GM12878 (cell line): ENCODE measurements at regions not wholly inside any gene's neighbourhood (a gene's known extent, or its start where the extent isn't known, plus 50 kb on each side); places are given as distances from the start of the nearest gene placed in this dataset.

Source experiments
- CEBPB ChIP-seq, 2 experiments: fragments of 150-350 bp in 1 of 2; IDR thresholded peaks; 2 replicates each; pipeline ENCODE4 v1.6.1; 2012 to 2014; ENCODE audit warnings: low read depth in 2 of 2, low read length in 2 of 2, borderline replicate concordance in 1 of 2, inconsistent platforms in 1 of 2
- EZH2 ChIP-seq: IDR thresholded peaks from 2 replicates; pipeline ENCODE4 v1.6.1; 2012; ENCODE audit warnings: low read depth, mild to moderate bottlenecking, control low read depth, inconsistent platforms, low read length, borderline replicate concordance; ENCODE audit not compliant: control insufficient read depth
- HDAC6 ChIP-seq: fragments of 200-600 bp; sonication (generic); IDR thresholded peaks from one replicate; pipeline ENCODE4 v1.8.0; 2017; ENCODE audit warnings: antibody characterized with exemption; ENCODE audit not compliant: unreplicated experiment
- IRF4 ChIP-seq: IDR thresholded peaks from 2 replicates; pipeline ENCODE4 v1.6.1; 2011; ENCODE audit warnings: low read depth, low read length
- MYC ChIP-seq: IDR thresholded peaks from 2 replicates; pipeline ENCODE4 v1.6.1; 2011; ENCODE audit warnings: mild to moderate bottlenecking, low read length, moderate library complexity, inconsistent platforms; ENCODE audit not compliant: insufficient read depth, insufficient replicate concordance, insufficient read length, severe bottlenecking
- POLR2A ChIP-seq: IDR thresholded peaks from 2 replicates; pipeline ENCODE4 v1.6.1; 2011; ENCODE audit warnings: low read depth, mild to moderate bottlenecking, low read length
- RCOR1 ChIP-seq: conservative IDR thresholded peaks from 2 replicates; pipeline ENCODE4 v1.6.1; 2012; ENCODE audit warnings: low read depth, low read length, improper control_type of control experiment
- SMC3 ChIP-seq: IDR thresholded peaks from 2 replicates; pipeline ENCODE4 v1.6.1; 2011; ENCODE audit warnings: low read length, improper control_type of control experiment, borderline replicate concordance
- SRF ChIP-seq, 2 experiments: IDR thresholded peaks; 2 replicates each; pipeline ENCODE4 v1.6.1; 2011; ENCODE audit warnings: low read depth in 2 of 2, low read length in 2 of 2, mild to moderate bottlenecking in 1 of 2, moderate library complexity in 1 of 2
- TF ChIP-seq, protein P1 (sequence below), 3 experiments: IDR thresholded peaks in 2 of 3; conservative IDR thresholded peaks in 1 of 3; 2 replicates each; pipeline ENCODE4 v1.5.1; 2011; ENCODE audit warnings: low read depth in 3 of 3, low read length in 3 of 3, mild to moderate bottlenecking in 3 of 3, control low read depth in 2 of 3, moderate library complexity in 2 of 3, inconsistent platforms in 1 of 3, mixed read lengths in 1 of 3; ENCODE audit not compliant: control insufficient read depth in 2 of 3, insufficient read depth in 1 of 3; ENCODE audit errors: extremely low read depth in 1 of 3
- TF ChIP-seq, protein P2 (sequence below): IDR thresholded peaks from 2 replicates; pipeline ENCODE4 v1.6.1; 2012; ENCODE audit warnings: mild to moderate bottlenecking, low read depth, low read length

DNA sequence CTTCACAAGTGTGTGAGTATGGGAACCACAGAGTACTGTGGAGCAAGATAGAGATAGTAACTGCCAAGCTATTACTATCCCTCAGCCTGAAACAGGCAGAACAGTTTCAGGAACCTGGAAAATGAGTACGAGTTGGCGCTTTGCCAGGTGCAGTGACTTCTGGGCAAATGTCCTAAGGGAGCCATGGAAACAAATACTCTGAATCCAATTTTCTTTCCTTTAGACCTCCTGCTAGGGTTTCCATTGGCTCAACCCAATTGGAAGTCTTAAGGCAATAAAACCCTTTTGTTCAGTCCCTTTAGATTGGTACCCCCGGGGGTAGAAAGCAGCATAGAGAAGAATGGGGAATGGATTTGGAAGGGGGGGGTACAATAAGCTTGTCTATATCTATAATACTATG lies 205.0 kb upstream of the EPHA7 start:
- TF ChIP-seq SMC3 = no peak
- TF ChIP-seq MYC = no peak
- no peak for TF ChIP-seq HDAC6
- TF ChIP-seq, protein P1, sequence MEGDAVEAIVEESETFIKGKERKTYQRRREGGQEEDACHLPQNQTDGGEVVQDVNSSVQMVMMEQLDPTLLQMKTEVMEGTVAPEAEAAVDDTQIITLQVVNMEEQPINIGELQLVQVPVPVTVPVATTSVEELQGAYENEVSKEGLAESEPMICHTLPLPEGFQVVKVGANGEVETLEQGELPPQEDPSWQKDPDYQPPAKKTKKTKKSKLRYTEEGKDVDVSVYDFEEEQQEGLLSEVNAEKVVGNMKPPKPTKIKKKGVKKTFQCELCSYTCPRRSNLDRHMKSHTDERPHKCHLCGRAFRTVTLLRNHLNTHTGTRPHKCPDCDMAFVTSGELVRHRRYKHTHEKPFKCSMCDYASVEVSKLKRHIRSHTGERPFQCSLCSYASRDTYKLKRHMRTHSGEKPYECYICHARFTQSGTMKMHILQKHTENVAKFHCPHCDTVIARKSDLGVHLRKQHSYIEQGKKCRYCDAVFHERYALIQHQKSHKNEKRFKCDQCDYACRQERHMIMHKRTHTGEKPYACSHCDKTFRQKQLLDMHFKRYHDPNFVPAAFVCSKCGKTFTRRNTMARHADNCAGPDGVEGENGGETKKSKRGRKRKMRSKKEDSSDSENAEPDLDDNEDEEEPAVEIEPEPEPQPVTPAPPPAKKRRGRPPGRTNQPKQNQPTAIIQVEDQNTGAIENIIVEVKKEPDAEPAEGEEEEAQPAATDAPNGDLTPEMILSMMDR (IDR thresholded peaks at IDR 0.05 in 2 of 3, conservative IDR thresholded peaks at IDR 0.05 in 1 of 3; ENCODE audit: control insufficient read depth in 2 of 3, extremely low read depth in 1 of 3, insufficient read depth in 1 of 3, low read depth in 3 of 3, low read length in 3 of 3) = no peak
- TF ChIP-seq, protein P2, sequence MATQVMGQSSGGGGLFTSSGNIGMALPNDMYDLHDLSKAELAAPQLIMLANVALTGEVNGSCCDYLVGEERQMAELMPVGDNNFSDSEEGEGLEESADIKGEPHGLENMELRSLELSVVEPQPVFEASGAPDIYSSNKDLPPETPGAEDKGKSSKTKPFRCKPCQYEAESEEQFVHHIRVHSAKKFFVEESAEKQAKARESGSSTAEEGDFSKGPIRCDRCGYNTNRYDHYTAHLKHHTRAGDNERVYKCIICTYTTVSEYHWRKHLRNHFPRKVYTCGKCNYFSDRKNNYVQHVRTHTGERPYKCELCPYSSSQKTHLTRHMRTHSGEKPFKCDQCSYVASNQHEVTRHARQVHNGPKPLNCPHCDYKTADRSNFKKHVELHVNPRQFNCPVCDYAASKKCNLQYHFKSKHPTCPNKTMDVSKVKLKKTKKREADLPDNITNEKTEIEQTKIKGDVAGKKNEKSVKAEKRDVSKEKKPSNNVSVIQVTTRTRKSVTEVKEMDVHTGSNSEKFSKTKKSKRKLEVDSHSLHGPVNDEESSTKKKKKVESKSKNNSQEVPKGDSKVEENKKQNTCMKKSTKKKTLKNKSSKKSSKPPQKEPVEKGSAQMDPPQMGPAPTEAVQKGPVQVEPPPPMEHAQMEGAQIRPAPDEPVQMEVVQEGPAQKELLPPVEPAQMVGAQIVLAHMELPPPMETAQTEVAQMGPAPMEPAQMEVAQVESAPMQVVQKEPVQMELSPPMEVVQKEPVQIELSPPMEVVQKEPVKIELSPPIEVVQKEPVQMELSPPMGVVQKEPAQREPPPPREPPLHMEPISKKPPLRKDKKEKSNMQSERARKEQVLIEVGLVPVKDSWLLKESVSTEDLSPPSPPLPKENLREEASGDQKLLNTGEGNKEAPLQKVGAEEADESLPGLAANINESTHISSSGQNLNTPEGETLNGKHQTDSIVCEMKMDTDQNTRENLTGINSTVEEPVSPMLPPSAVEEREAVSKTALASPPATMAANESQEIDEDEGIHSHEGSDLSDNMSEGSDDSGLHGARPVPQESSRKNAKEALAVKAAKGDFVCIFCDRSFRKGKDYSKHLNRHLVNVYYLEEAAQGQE = no peak
- TF ChIP-seq IRF4 = no peak
- TF ChIP-seq CEBPB (IDR thresholded peaks at IDR 0.05; ENCODE audit: borderline replicate concordance in 1 of 2, low read depth in 2 of 2, low read length in 2 of 2) = no peak
- TF ChIP-seq POLR2A = no peak
- TF ChIP-seq EZH2 = no peak
- no peak for TF ChIP-seq RCOR1
- TF ChIP-seq SRF (IDR thresholded peaks at IDR 0.05; ENCODE audit: low read depth in 2 of 2, low read length in 2 of 2) = no peak
